Colonic mucosa (tissue), 4 donors: ENCODE measurements at regions not wholly inside any gene's neighbourhood (a gene's known extent, or its start where the extent isn't known, plus 50 kb on each side); places are given as distances from the start of the nearest gene placed in this dataset.

ENCODE experiments used
- DNase-seq: peaks from one replicate; pipeline ENCODE4 v3.0.0-alpha.2; 2020
- H3K27ac ChIP-seq: fragments of 200-600 bp; one replicate; pipeline ENCODE4 v1.8.0; 2021
- H3K27me3 ChIP-seq: fragments of 200-600 bp; one replicate; pipeline ENCODE4 v1.8.0; 2021
- H3K36me3 ChIP-seq: fragments of 200-600 bp; one replicate; pipeline ENCODE4 v1.8.0; 2021
- H3K4me1 ChIP-seq: fragments of 200-600 bp; one replicate; pipeline ENCODE4 v1.8.0; 2021; ENCODE audit warnings: mild to moderate bottlenecking
- H3K4me3 ChIP-seq: fragments of 200-600 bp; one replicate; pipeline ENCODE4 v1.8.0; 2021
- H3K9ac ChIP-seq, 2 donors: one replicate each; pipeline ENCODE4 v1.7.0; 2013; ENCODE audit warnings: control low read depth in 2 of 2, low read depth in 2 of 2, low read length in 2 of 2
- H3K9me3 ChIP-seq: fragments of 200-600 bp; one replicate; pipeline ENCODE4 v1.8.0; 2021
- CTCF ChIP-seq: fragments of 200-600 bp; IDR thresholded peaks from one replicate; pipeline ENCODE4 v1.8.0; 2022; ENCODE audit warnings: antibody characterized with exemption, mild to moderate bottlenecking
- intact Hi-C: fragments of 100-400 bp; cut with DNase I; formaldehyde crosslinking; loops from one replicate; pipeline ENCODE4 v1.14.1; 2022
- donor health status: healthy.
- donor health status: DM: no; HTN: no; CAD: no.
- donor health status: DM: no; HTN: no; CAD: no.

GRCh38 chr5:29170599-29170998 lies 2022.9 kb upstream of the CDH6 start:
- Histone ChIP-seq H3K27ac (no peak overlapping the region), H3K9ac (no peak overlapping the region), H3K27me3 (no peaks in the 10 kb centered on the region), H3K9me3 (no peaks in the 10 kb centered on the region), H3K36me3 (no peaks in the 10 kb centered on the region), H3K4me3 (no peak overlapping the region), H3K4me1 (no peaks in the 10 kb centered on the region)
- no peak for DNase-seq
- intact Hi-C loops, result no loop called here
- TF ChIP-seq CTCF, result no peak

- TF ChIP-seq CTCF, result no peak
- Histone ChIP-seq H3K9me3 (no peaks in the 10 kb centered on the region), H3K4me1 (no peaks in the 10 kb centered on the region), H3K4me3 (no peak overlapping the region), H3K36me3 (no peaks in the 10 kb centered on the region), H3K27ac (no peak overlapping the region), H3K9ac (no peak overlapping the region), H3K27me3 (no peaks in the 10 kb centered on the region)
- intact Hi-C loops, result no loop called here
- no peak for DNase-seq
These were observed 2023.6 kb upstream of the CDH6 start for GRCh38 chr5:29169886-29170285.

- DNase-seq, result no peak
- Histone ChIP-seq H3K36me3 (no peaks in the 10 kb centered on the region), H3K9me3 (no peaks in the 10 kb centered on the region), H3K4me3 (no peak overlapping the region), H3K27me3 (no peaks in the 10 kb centered on the region), H3K4me1 (no peaks in the 10 kb centered on the region), H3K9ac (no peak overlapping the region), H3K27ac (no peak overlapping the region)
- no peak for TF ChIP-seq CTCF
- intact Hi-C loops, result no loop called here
These were observed 2031.2 kb upstream of the CDH6 start for GRCh38 chr5:29162297-29162696.

- DNase-seq, result no peak
- Histone ChIP-seq H3K36me3 (no peaks in the 10 kb centered on the region), H3K9ac (no peak overlapping the region), H3K4me3 (no peak overlapping the region), H3K27ac (no peak overlapping the region), H3K27me3 (no peaks in the 10 kb centered on the region), H3K4me1 (no peaks in the 10 kb centered on the region), H3K9me3 (no peaks in the 10 kb centered on the region)
- intact Hi-C loops, result no loop called here
- no peak for TF ChIP-seq CTCF
These were observed 2031.8 kb upstream of the CDH6 start for GRCh38 chr5:29161399-29162291.

- no peak overlapping the region for H3K27ac ChIP-seq
- DNase-seq, result no peak
These were observed 2035.5 kb upstream of the CDH6 start for GRCh38 chr5:29157975-29158374.

More at GRCh38 chr5:29157975-29158374, 2035.5 kb upstream of the CDH6 start:
- no peak overlapping the region for H3K4me3 ChIP-seq
- no peaks in the 10 kb centered on the region for H3K36me3 ChIP-seq
- no peaks in the 10 kb centered on the region for H3K9me3 ChIP-seq
- no peak for TF ChIP-seq CTCF
- no peaks in the 10 kb centered on the region for H3K4me1 ChIP-seq
- intact Hi-C loops, result no loop called here
- no peaks in the 10 kb centered on the region for H3K27me3 ChIP-seq
- no peak overlapping the region for H3K9ac ChIP-seq
